GM12878 (cell line): ENCODE measurements at regions not wholly inside any gene's neighbourhood (a gene's known extent, or its start where the extent isn't known, plus 50 kb on each side); places are given as distances from the start of the nearest gene placed in this dataset.

ENCODE experiments used
- ATAC-seq: fragments of 200-7000 bp; cut with Tn5 transposase; 3 replicates; pipeline ENCODE4 v1.9.1; 2020; ENCODE audit warnings: mild to moderate bottlenecking, moderate library complexity
- BruUV-seq: library from RNA; stranded (reverse); fragments of 400-500 nt; replicated peaks from 2 replicates; lab custom pipeline; 2021; lab: Mats Ljungman, UMichigan
- CTCF ChIA-PET: fragments of 300-600 bp; sonication (Branson Sonifier 250); formaldehyde crosslinking; extraction: SDS; loops from one replicate; lab custom pipeline; 2021; ENCODE audit warnings: inconsistent platforms; lab: Yijun Ruan, JAX
- POLR2A ChIA-PET: fragments of 350-600 bp; formaldehyde crosslinking; extraction: SDS; loops from one replicate; lab custom pipeline; 2021; ENCODE audit warnings: inconsistent platforms; lab: Charles Lee
- RAD21 ChIA-PET: fragments of 300-600 bp; sonication (Branson Sonifier 250); formaldehyde crosslinking; loops from one replicate; lab custom pipeline; 2023; ENCODE audit warnings: antibody characterized with exemption; ENCODE audit not compliant: unreplicated experiment; lab: Charles Lee
- SMC1A ChIA-PET: fragments of 300-600 bp; sonication (Branson Sonifier 250); formaldehyde crosslinking; loops from one replicate; lab custom pipeline; 2023; ENCODE audit not compliant: unreplicated experiment, uncharacterized antibody; lab: Charles Lee
- DNase-seq: peaks from one replicate; pipeline ENCODE4 v3.0.0-alpha.2; 2011; ENCODE audit warnings: low read depth, low spot score
- FAIRE-seq: peaks from 3 replicates; lab custom pipeline; 2011; peaks lifted over from hg19 to GRCh38; lab: Jason Lieb, UNC
- H2AFZ ChIP-seq: 2 replicates; pipeline ENCODE4 v1.6.0; 2011; ENCODE audit warnings: low read depth, low read length, control low read depth; ENCODE audit not compliant: control insufficient read depth
- H3K27ac ChIP-seq: 2 replicates; pipeline ENCODE4 v1.5.1; 2011; ENCODE audit warnings: control low read depth; ENCODE audit not compliant: control insufficient read depth, insufficient read depth
- H3K27me3 ChIP-seq, 2 experiments: replicated peaks in 1 of 2; 2 replicates each; pipeline versions ENCODE4 v1.6.0 to v1.6.1; 2011; ENCODE audit warnings: low read length in 1 of 2; ENCODE audit not compliant: control insufficient read depth in 2 of 2, insufficient read depth in 2 of 2
- H3K36me3 ChIP-seq, 2 experiments: 2 replicates each; pipeline ENCODE4 v1.5.1; 2011; ENCODE audit warnings: low read length in 1 of 2; ENCODE audit not compliant: control insufficient read depth in 2 of 2, insufficient read depth in 2 of 2
- H3K4me1 ChIP-seq: 2 replicates; pipeline ENCODE4 v1.6.1; 2011; ENCODE audit warnings: mild to moderate bottlenecking, low read length, moderate library complexity, mixed read lengths; ENCODE audit not compliant: control insufficient read depth, insufficient read depth
- H3K4me2 ChIP-seq: 2 replicates; pipeline ENCODE4 v1.6.0; 2011; ENCODE audit warnings: control low read depth; ENCODE audit not compliant: control insufficient read depth, insufficient read depth
- H3K4me3 ChIP-seq: fragments of 200-600 bp; sonication (generic); 2 replicates; pipeline ENCODE4 v1.5.1; 2016
- H3K79me2 ChIP-seq: 2 replicates; pipeline ENCODE4 v1.6.0; 2011; ENCODE audit warnings: low read length; ENCODE audit not compliant: control insufficient read depth, insufficient read depth
- H3K9ac ChIP-seq: 2 replicates; pipeline ENCODE4 v1.8.0; 2011; ENCODE audit warnings: low read length, control low read depth, mixed read lengths; ENCODE audit not compliant: control insufficient read depth, insufficient read depth
- H3K9me3 ChIP-seq: replicated peaks from 3 replicates; pipeline ENCODE4 v1.5.1; 2011; ENCODE audit warnings: mild to moderate bottlenecking, low read length; ENCODE audit not compliant: control insufficient read depth, insufficient read depth
- H4K20me1 ChIP-seq: 2 replicates; pipeline ENCODE4 v1.6.0; 2011; ENCODE audit not compliant: control insufficient read depth, insufficient read depth
- BACH1 ChIP-seq: fragments of 450-650 bp; IDR thresholded peaks from 2 replicates; pipeline ENCODE4 v1.6.1; 2017; ENCODE audit warnings: mild to moderate bottlenecking, borderline replicate concordance
- CHD4 ChIP-seq: fragments of 200-600 bp; sonication (generic); IDR thresholded peaks from 2 replicates; pipeline ENCODE4 v1.6.1; 2016; ENCODE audit warnings: mild to moderate bottlenecking
- FOXK2 ChIP-seq: fragments of 450-650 bp; IDR thresholded peaks from 2 replicates; pipeline ENCODE4 v1.6.1; 2017; ENCODE audit warnings: mild to moderate bottlenecking, moderate library complexity
- HSF1 ChIP-seq: fragments of 150-350 bp; IDR thresholded peaks from 2 replicates; pipeline ENCODE4 v1.6.1; 2014; ENCODE audit warnings: mild to moderate bottlenecking, low read depth, low read length
- JUNB ChIP-seq: IDR thresholded peaks from 2 replicates; pipeline ENCODE4 v1.6.1; 2016; ENCODE audit warnings: antibody characterized with exemption, mild to moderate bottlenecking
- MXI1 ChIP-seq: fragments of 150-350 bp; IDR thresholded peaks from 2 replicates; pipeline ENCODE4 v1.6.1; 2011; ENCODE audit warnings: low read depth, mild to moderate bottlenecking, inconsistent platforms, low read length, improper control_type of control experiment
- NR2C1 ChIP-seq: fragments of 450-650 bp; IDR thresholded peaks from 2 replicates; pipeline ENCODE4 v1.6.1; 2017; ENCODE audit warnings: antibody characterized with exemption, mild to moderate bottlenecking, moderate library complexity
- RFX5 ChIP-seq: IDR thresholded peaks from 2 replicates; pipeline ENCODE4 v1.6.1; 2011; ENCODE audit warnings: low read depth, low read length, improper control_type of control experiment
- SRF ChIP-seq, 2 experiments: IDR thresholded peaks; 2 replicates each; pipeline ENCODE4 v1.6.1; 2011; ENCODE audit warnings: low read depth in 2 of 2, low read length in 2 of 2, mild to moderate bottlenecking in 1 of 2, moderate library complexity in 1 of 2
- ZNF207 ChIP-seq: fragments of 450-650 bp; IDR thresholded peaks from 2 replicates; pipeline ENCODE4 v1.6.1; 2014; ENCODE audit warnings: antibody characterized with exemption, mild to moderate bottlenecking, borderline replicate concordance
- ZSCAN29 ChIP-seq: fragments of 450-650 bp; IDR thresholded peaks from 2 replicates; pipeline ENCODE4 v1.6.1; 2017; ENCODE audit warnings: mild to moderate bottlenecking, moderate library complexity
- ZZZ3 ChIP-seq: IDR thresholded peaks from 2 replicates; pipeline ENCODE4 v1.6.1; 2011; ENCODE audit warnings: low read depth; ENCODE audit not compliant: control insufficient read depth, insufficient read length
- WGBS: methylation state at CpG from one replicate; pipeline ENCODE4 v1.1.6; 2016; ENCODE audit warnings: low lambda C conversion rate; ENCODE audit not compliant: insufficient replicate concordance, insufficient coverage; ENCODE audit errors: missing lambda C conversion rate; 5-methylcytosine and 5-hydroxymethylcytosine counted together
- in situ Hi-C: fragments of 300-500 bp; cut with MboI; formaldehyde crosslinking; loops from 9 replicates; pipeline ENCODE4 v1.14.3; 2018; ENCODE audit warnings: mixed read lengths
- intact Hi-C: fragments of 100-400 bp; cut with micrococcal nuclease; formaldehyde crosslinking; loops from one replicate; pipeline ENCODE4 v1.14.2; 2022; ENCODE audit not compliant: unreplicated experiment
- TF ChIP-seq, protein P1 (sequence below): fragments of 450-650 bp; IDR thresholded peaks from 2 replicates; pipeline ENCODE4 v1.6.1; 2016; ENCODE audit warnings: mild to moderate bottlenecking, moderate library complexity, borderline replicate concordance
- TF ChIP-seq, protein P2 (sequence below): IDR thresholded peaks from 2 replicates; pipeline ENCODE4 v1.6.1; 2011; ENCODE audit warnings: low read depth, mild to moderate bottlenecking, low read length, moderate library complexity, borderline replicate concordance; ENCODE audit errors: extremely low read depth

DNA sequence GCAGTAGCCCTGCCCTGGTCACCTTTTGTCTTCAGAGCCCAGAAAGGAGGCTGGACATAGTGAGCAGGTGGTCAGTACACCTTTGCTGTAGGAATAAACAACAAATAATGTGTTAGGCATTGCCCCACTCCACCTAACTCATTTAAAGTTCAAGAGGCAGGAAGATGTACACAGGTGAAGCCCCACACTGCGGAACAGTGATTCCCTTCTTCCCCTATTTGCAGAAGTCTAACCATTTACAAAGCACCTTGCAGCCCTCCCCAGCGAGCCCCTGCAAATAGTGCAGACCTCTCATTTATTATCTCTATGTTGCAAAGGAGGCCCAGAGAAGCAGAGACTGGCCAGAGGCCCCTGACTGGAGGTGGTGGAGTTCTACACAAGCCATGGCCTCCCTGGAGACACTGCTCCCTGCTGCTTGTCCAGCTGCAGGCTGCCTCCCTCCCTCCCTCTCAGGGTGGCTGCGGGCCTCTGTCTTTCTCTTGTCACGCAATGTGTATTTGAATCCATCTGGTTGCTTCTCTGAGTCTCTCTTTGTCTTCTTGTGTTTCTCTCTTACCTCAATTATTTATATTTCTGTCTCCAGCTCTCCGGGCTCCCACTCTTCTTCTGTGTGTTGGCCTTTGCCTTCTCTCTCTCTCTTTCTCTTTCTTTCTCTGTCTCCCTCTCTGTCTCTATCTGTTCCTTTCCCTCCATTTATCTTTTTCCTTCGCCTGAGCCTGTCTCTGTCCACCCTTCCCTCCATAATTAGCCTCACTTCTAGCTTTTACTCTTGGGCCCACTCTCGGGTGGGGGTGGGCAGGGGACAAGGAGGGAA, 59.1 kb upstream of the PRDM11 start (continued):
- TF ChIP-seq CHD4 (no peak), ZNF207 (no peak), HSF1 (no peak), NR2C1 (no peak), ZZZ3 (no peak), MXI1 (no peak), ZSCAN29 (no peak)

- WGBS, result 8% methylated on average over 7 of the region's 7 CpGs
Observed at GRCh38 chr11:45087900-45088160, 58.6 kb upstream of the PRDM11 start.

More at GRCh38 chr11:45087900-45088160, 58.6 kb upstream of the PRDM11 start:
- H3K4me3 ChIP-seq, result no peak overlapping the region
- H3K27ac ChIP-seq, result no peak overlapping the region
- intact Hi-C loops (no loop called here), in situ Hi-C loops (no loop called here)
- no peak overlapping the region for H3K4me2 ChIP-seq
- FAIRE-seq (no peak), ATAC-seq (no peak), DNase-seq (no peak)
- H3K27me3 ChIP-seq, result peaks cover 0 to 2% of the 10 kb centered on the region in 2 experiments; a peak in 3 of 4 replicates
- H3K9me3 ChIP-seq, result no peaks in the 10 kb centered on the region
- no peak overlapping the region for H3K9ac ChIP-seq
- peaks cover 3% of the 10 kb centered on the region; the same call in 1 of the 2 replicates for H3K4me1 ChIP-seq
- BruUV-seq, result no TSS peak
- RAD21 ChIA-PET, result no interaction called here
- no peak overlapping the region for H2AFZ ChIP-seq
- H3K36me3 ChIP-seq, result no peaks in the 10 kb centered on the region
- TF ChIP-seq CHD4 (no peak), RFX5 (no peak), JUNB (no peak), BACH1 (no peak), FOXK2 (no peak), SRF (IDR thresholded peaks at IDR 0.05; ENCODE audit: low read depth in 2 of 2, low read length in 2 of 2) (no peak)
- TF ChIP-seq, protein P1, sequence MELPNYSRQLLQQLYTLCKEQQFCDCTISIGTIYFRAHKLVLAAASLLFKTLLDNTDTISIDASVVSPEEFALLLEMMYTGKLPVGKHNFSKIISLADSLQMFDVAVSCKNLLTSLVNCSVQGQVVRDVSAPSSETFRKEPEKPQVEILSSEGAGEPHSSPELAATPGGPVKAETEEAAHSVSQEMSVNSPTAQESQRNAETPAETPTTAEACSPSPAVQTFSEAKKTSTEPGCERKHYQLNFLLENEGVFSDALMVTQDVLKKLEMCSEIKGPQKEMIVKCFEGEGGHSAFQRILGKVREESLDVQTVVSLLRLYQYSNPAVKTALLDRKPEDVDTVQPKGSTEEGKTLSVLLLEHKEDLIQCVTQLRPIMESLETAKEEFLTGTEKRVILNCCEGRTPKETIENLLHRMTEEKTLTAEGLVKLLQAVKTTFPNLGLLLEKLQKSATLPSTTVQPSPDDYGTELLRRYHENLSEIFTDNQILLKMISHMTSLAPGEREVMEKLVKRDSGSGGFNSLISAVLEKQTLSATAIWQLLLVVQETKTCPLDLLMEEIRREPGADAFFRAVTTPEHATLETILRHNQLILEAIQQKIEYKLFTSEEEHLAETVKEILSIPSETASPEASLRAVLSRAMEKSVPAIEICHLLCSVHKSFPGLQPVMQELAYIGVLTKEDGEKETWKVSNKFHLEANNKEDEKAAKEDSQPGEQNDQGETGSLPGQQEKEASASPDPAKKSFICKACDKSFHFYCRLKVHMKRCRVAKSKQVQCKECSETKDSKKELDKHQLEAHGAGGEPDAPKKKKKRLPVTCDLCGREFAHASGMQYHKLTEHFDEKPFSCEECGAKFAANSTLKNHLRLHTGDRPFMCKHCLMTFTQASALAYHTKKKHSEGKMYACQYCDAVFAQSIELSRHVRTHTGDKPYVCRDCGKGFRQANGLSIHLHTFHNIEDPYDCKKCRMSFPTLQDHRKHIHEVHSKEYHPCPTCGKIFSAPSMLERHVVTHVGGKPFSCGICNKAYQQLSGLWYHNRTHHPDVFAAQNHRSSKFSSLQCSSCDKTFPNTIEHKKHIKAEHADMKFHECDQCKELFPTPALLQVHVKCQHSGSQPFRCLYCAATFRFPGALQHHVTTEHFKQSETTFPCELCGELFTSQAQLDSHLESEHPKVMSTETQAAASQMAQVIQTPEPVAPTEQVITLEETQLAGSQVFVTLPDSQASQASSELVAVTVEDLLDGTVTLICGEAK, result no peak
- TF ChIP-seq, protein P2, sequence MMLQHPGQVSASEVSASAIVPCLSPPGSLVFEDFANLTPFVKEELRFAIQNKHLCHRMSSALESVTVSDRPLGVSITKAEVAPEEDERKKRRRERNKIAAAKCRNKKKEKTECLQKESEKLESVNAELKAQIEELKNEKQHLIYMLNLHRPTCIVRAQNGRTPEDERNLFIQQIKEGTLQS, result no peak
- H3K79me2 ChIP-seq, result no peaks in the 10 kb centered on the region
- CTCF ChIA-PET, result no interaction called here
- SMC1A ChIA-PET, result no interaction called here
- POLR2A ChIA-PET, result no interaction called here
- H4K20me1 ChIP-seq, result no peaks in the 10 kb centered on the region
